Ovary (tissue), 3 donors: ENCODE measurements at regions not wholly inside any gene's neighbourhood (a gene's known extent, or its start where the extent isn't known, plus 50 kb on each side); places are given as distances from the start of the nearest gene placed in this dataset.

Source experiments
- POLR2A ChIP-seq: fragments of 450-650 bp; IDR thresholded peaks from one replicate; pipeline ENCODE4 v1.6.1; 2017; ENCODE audit warnings: antibody characterized with exemption, mild to moderate bottlenecking, moderate library complexity
- TF ChIP-seq, protein P1 (sequence below), 3 donors: fragments of 450-650 bp in 2 of 3; fragments of 200-600 bp in 1 of 3; IDR thresholded peaks; one replicate each; pipeline versions ENCODE4 v1.5.1 to v1.8.0; 2016 to 2022; ENCODE audit warnings: antibody characterized with exemption in 3 of 3, mild to moderate bottlenecking in 1 of 3
- donor health status: DM: no; HTN: no; CAD: no.

DNA sequence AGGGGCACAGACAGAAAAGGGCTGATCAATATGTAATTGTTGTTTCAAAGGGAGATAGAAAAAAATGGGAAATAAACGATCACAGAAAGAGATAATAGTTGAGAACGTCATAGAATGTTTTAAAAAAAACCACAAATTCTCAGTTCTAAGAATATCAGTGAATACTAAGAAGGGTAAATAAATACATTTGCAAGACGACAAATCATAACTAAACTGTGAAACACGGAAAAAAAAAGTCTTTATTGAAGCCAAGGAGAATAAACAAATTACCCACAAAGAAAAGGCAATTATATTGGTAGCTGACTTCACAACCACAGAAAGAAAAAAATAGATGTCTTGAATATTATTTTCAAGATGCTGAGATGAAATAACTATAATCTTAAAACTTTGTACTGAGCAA, 305.2 kb upstream of the STEAP1 start:
- TF ChIP-seq, protein P1, sequence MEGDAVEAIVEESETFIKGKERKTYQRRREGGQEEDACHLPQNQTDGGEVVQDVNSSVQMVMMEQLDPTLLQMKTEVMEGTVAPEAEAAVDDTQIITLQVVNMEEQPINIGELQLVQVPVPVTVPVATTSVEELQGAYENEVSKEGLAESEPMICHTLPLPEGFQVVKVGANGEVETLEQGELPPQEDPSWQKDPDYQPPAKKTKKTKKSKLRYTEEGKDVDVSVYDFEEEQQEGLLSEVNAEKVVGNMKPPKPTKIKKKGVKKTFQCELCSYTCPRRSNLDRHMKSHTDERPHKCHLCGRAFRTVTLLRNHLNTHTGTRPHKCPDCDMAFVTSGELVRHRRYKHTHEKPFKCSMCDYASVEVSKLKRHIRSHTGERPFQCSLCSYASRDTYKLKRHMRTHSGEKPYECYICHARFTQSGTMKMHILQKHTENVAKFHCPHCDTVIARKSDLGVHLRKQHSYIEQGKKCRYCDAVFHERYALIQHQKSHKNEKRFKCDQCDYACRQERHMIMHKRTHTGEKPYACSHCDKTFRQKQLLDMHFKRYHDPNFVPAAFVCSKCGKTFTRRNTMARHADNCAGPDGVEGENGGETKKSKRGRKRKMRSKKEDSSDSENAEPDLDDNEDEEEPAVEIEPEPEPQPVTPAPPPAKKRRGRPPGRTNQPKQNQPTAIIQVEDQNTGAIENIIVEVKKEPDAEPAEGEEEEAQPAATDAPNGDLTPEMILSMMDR (IDR thresholded peaks at IDR 0.05) = no peak
- TF ChIP-seq POLR2A = no peak
